HG03558 (cell line): ENCODE measurements at regions not wholly inside any gene's neighbourhood (a gene's known extent, or its start where the extent isn't known, plus 50 kb on each side); places are given as distances from the start of the nearest gene placed in this dataset.

ENCODE experiments used
- ATAC-seq: cut with Tn5 transposase; IDR thresholded peaks from one replicate; pipeline ENCODE4 v1.9.1; 2021; ENCODE audit warnings: moderate number of reproducible peaks; ENCODE audit not compliant: unreplicated experiment; ENCODE audit errors: extremely low read depth

- ATAC-seq = no peak
These were observed 310.6 kb downstream of the TFEC start for GRCh38 chr7:115719963-115720362.

GRCh38 chr7:115709664-115710063 is 320.9 kb downstream of the TFEC start:
- no peak for ATAC-seq

GRCh38 chr7:115708013-115708341 is 322.6 kb downstream of the TFEC start:
- ATAC-seq = no peak

GRCh38 chr7:115707258-115708012 is 323.1 kb downstream of the TFEC start:
- no peak for ATAC-seq

- ATAC-seq = no peak
These were observed 325.7 kb downstream of the TFEC start for GRCh38 chr7:115704884-115705283.

- ATAC-seq = no peak
These were observed 329.4 kb downstream of the TFEC start for GRCh38 chr7:115701141-115701540.

GRCh38 chr7:115694424-115694823 is 336.1 kb downstream of the TFEC start:
- ATAC-seq = no peak

GRCh38 chr7:115693779-115694178 is 336.8 kb downstream of the TFEC start:
- no peak for ATAC-seq

GRCh38 chr7:115689941-115690340 is 340.6 kb downstream of the TFEC start:
- no peak for ATAC-seq

- ATAC-seq = no peak
These were observed 347.5 kb downstream of the TFEC start for GRCh38 chr7:115683093-115683492.

GRCh38 chr7:115682507-115682906 is 348.1 kb downstream of the TFEC start:
- peak; percentile 37 for ATAC-seq

- ATAC-seq = no peak
These were observed 349.6 kb downstream of the TFEC start for GRCh38 chr7:115680921-115681320.

- peak; percentile 49 for ATAC-seq
These were observed 350.6 kb downstream of the TFEC start for GRCh38 chr7:115679976-115680375.

- no peak for ATAC-seq
These were observed 351.1 kb downstream of the TFEC start for GRCh38 chr7:115679423-115679822.

GRCh38 chr7:115678086-115678982 is 352.2 kb downstream of the TFEC start:
- ATAC-seq = no peak

GRCh38 chr7:115676707-115677106 is 353.9 kb downstream of the TFEC start:
- ATAC-seq = no peak

GRCh38 chr7:115676080-115676479 is 354.5 kb downstream of the TFEC start:
- ATAC-seq = no peak

GRCh38 chr7:115674467-115675024 is 356.0 kb downstream of the TFEC start:
- ATAC-seq = no peak

GRCh38 chr7:115672024-115672423 is 358.5 kb downstream of the TFEC start:
- ATAC-seq = no peak

GRCh38 chr7:115662676-115663075 is 367.9 kb downstream of the TFEC start:
- ATAC-seq = no peak

- ATAC-seq = no peak
These were observed 368.4 kb downstream of the TFEC start for GRCh38 chr7:115662120-115662519.
